GM11168 (cell line): ENCODE measurements at regions not wholly inside any gene's neighbourhood (a gene's known extent, or its start where the extent isn't known, plus 50 kb on each side); places are given as distances from the start of the nearest gene placed in this dataset.

ENCODE experiments used
- in situ Hi-C: fragments of 300-500 bp; cut with MboI; formaldehyde crosslinking; loops from one replicate; pipeline ENCODE4 v1.12.0; 2022; ENCODE audit warnings: low sequenced_read_pairs; ENCODE audit not compliant: unreplicated experiment

DNA sequence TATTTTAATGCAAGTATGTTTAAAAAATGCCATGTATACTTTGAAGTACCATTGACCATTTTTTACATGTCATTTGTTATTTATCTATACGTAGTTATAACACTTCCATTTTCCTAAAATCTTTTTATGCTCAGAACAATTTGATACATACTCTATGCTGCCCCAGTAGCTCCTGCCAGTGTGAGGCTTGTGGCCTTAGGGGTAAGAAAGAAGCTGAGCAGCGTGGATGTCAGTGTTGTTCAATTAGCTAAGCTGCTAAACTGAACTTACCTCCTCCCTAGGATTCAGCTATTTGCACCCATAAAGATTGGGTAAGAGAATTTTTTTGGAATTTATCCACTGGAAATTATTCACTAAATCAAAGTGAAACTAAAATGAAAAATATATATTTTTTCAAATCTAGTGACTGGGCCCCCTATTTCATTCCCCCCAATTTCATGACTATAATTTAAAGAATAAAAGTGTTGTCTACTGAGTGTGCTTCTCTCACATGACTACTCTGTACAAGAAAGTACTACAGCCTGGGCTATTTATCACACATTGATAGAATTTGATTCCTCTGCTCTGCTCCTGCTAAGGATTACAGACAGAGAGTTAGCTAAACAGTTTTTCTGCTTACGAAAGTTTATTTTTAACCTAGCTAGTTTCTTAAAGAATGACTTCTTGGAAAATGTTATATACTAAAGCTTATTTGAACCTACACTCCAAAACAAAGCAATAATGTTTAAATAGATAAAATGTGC, 1030.3 kb upstream of the ADGRL4 start:
- in situ Hi-C loops = no loop called here

DNA sequence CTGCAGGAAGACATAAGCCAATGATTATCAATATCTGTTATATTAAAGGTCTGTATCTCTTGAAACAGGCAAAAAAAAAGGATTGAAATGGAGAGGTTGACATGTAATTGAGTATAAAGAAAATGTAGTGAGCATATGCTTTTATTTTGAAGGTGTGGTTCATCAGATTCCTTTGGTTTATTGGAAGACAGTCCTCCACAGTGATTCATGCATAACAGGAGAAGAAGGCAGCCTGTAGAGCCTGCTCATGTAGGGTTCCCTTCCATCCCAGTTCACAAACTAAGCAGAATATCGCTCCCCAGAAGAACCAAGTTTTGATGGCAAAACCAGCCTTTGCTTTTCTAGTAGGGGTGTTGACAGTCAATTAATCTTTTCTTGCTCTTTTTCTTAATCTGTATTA, 1016.8 kb upstream of the ADGRL4 start:
- in situ Hi-C loops = no loop called here

DNA sequence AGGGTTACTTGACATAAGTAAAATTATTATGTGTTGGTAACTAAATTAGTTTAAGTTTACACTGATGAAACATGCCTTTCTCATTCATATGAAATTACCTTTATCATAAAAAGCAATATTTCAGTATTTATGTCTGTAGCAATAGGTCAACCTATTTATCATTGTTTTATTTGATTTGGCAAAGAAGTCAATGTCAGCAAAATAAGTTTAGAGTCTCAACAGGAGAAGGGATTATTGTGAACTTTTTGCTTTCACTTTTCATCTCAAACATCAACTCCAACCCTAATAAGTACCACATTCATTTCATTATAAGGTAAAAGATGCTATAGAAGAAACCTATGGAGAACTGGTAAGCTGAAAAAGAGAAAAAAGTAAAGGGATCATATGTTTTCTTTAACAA, 1015.4 kb upstream of the ADGRL4 start:
- in situ Hi-C loops = no loop called here

DNA sequence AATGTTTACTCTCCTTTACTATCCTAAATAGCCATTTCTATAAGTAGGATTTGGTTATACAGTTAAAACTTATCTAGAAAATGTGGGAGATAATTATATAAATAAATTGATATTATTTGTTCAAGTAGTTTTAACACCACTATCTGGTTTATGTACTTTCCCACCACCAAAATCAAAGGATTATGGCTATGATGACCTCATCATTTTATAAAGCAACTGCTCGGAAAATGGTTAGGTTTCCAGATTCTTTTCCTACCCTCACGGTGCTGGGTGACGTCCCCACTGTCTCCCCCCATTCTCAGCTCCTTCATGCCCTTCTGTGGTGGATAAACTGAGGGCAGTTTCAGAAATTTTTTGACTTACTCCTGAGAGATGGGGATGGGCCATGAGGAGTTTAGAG, 1011.8 kb upstream of the ADGRL4 start:
- in situ Hi-C loops = no loop called here

DNA sequence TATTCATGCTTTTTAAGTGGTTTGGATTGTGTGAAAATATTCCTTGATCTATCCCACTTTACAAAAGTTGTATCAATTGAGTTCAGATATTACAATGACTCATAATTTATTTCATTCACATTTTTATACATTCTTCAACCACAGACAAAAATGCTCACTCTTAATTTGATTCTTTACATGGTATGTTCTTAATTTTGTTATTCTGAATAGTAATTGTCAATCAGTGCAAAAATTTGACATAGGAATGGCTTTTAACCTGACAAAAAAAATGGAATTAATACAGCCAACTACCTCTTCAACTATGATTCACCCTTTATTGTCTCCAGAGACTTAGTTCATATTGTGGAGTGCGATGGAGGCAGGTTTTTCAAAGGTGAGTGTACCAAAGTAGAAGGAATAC, 1002.4 kb upstream of the ADGRL4 start:
- in situ Hi-C loops = no loop called here

DNA sequence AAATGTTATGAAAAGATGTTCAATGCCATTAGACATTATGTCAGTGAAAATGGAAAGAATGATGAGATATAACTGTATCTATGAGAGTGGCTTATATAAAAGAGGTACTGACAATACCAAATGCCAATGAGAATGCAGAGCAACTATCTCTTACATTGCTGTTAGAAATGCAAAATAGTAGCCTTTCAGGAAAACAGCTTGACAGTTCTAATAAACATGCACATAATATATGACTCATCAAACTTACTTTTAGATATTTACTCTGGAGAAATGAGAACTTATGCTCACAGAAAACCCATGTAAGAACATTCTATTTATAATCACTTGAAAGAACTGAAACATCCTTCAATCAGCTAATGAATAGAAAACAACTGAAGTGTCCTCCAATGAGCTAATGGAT, 996.7 kb upstream of the ADGRL4 start:
- in situ Hi-C loops = no loop called here

DNA sequence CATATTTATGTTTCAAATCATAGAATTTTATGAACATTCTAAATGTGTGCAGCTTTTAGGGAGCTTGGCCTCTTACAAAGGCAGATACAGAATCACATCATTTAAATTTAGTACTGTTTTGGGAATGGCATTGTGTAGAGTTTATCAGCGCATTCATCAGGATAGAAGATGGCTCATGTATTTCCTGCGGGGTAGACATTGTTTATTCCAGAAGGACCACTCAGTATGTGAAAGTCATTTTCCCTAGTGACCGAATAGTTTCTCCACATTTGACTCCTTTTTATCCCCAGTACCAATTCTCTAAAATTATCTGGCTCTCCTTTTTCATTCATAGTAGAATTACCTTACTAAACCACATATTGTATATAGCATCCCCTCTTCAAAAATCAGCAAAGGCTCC, 981.9 kb upstream of the ADGRL4 start:
- in situ Hi-C loops = no loop called here

DNA sequence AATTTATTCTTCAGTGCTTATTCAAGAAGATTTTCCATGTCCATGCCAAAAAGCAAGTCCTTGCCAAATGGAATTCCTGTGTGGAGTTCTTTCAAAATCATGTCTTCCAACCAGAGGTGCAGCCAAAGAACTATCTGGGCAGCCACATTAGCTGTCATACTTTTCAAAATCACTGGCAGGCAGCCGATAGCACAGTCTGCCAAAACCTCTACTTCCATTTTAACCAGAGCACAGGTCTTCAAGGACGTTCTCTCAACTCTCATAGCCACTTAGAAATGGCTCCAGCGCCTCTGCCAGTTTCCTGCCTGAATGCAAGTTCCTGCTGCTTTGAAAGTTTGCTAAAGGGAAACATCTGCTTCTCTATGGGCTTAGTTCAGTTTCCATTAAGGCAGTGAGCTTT, 975.7 kb upstream of the ADGRL4 start:
- in situ Hi-C loops = no loop called here

DNA sequence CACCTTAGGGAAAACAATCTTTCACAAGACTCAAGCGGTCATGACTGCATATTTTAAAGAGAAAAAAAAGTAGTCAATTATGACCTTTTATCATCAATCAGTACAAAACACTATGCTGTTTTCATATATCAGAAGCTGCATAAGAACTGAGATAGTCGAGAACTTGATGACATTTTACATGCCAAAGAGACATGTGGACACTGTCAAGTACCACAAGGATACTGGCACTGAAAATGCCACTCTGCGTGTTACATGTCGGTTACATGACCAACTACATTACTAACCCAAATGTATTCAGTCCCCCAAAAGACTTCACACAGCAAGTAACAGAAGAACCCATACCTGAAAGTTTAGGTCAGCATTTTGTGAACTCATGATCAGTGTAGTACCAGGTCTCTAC, 975.0 kb upstream of the ADGRL4 start:
- in situ Hi-C loops = no loop called here

DNA sequence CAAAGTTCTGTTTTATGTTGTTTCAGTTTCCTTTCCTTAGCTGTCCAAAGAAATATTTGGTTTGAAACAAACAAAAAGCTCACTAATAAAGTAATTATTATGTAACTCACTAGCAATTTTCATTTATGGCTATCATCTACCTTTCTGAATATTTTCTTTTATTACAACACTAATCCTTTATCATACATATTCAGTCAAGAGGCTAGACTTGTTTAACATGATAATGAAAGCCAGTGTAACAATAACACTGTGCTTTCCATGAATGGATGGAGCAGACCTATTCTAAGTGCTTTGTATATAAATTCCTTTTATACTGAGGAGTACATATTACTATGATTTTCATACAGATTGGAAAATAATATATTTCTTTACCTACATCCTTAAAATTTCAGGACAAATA, 972.8 kb upstream of the ADGRL4 start:
- in situ Hi-C loops = no loop called here

DNA sequence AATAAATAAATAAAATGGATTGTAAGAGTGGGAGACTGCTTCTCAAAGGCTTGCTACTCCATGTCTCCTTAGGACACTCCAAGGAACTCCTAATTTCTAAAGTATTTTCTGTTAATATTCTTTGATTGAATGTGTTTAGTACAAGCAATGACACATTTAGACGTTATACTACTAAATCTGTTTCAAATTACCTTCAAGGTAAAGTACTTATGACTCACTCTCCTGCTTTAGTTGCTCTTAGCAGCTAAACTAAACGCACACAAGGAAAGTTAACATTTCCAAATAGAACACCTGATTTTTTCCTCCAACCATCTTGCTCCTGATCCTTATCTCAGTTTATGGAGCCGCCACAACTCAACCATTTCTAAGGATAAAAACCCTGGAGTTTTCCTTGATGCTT, 969.8 kb upstream of the ADGRL4 start:
- in situ Hi-C loops = no loop called here

DNA sequence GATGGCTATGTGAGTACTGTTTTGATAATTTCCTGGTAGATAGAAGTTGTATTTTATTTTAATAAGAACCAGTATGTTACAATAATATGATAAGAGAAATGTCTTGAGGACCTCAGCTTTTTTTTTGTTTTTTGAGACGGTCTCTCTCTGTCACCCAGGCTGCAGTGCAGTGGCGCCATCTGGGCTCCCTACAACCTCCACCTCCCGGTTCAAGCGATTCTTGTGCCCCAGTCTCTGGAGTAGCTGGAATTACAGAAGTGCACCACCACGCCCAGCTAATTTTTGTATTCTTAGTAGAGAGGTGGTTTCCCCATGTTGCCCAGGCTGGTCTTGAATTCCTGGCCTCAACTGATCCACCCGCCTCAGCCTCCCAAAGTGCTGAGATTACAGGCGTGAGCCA, 968.1 kb upstream of the ADGRL4 start:
- in situ Hi-C loops = no loop called here

DNA sequence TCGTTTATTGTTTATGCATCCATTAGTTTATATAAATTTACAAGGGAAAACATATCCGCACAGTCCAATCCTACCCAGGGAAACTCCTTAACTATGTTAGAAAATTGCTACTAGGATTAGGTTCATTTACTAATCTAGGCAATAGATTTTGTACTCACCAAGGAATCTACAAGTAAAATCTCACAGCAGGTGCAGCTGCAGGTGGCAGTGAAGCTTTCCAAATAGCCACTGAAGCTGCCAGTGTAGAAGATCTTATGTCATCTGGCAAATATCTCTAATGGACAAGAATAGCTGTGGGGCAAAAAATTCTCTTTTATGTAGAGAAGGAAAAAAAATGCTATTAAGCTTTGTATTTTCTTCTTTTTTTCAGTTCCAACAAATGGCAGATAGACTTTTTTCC, 963.4 kb upstream of the ADGRL4 start:
- in situ Hi-C loops = no loop called here

DNA sequence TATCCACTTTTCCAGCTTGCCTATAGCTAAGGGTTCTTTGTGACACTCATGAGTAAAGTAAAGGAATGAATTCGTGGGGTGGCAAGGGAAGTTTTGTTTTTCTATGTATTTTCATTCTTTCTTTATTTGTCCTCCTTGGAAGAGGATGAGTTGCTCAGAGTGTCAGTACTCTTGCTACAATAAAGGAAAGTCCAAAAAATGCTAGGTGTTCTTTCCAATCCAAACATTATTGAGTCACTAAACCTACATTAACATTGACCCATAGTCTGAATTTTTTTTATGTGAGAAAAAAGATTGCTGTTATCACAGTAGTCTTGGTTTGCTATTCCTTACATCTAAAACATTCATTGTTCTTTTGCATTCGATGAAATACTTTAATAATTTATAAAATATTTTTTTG, 959.9 kb upstream of the ADGRL4 start:
- in situ Hi-C loops = no loop called here

DNA sequence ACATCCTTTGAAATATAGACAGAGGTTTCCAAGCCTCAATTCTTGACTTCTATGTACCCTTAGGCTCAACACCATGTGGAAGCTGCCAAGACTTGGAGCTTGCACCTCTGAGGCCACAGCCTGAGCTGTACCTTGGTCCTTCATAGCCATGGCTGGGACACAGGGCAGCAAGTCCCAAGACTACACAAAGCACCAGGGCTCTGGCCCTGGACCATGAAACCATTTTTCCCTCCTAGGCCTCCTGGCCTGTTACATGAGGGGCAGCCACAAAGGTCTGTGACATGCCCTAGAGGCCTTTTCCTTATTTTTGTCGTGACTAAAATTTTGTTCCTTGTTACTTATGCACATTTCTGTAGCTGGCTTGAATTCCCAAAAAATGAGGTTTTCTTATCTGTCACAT, 953.1 kb upstream of the ADGRL4 start:
- in situ Hi-C loops = no loop called here

DNA sequence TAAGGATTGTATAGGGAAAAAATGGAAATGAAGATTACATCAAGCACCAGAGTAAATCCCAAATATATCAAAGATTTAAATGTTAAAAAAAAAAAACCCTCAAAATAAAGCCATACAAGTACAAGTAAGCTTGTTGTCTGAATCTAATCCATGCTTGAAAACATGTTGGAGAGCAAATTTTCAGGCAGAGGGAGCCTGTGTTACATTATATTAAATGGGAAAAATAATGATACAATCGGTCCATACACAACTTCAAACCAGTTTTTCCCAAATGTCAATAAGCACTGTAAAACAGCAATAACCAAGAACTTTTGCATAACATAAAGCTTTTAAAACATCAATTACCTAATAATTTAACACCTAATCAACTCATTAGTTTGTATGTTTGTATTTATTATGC, 949.4 kb upstream of the ADGRL4 start:
- in situ Hi-C loops = no loop called here

DNA sequence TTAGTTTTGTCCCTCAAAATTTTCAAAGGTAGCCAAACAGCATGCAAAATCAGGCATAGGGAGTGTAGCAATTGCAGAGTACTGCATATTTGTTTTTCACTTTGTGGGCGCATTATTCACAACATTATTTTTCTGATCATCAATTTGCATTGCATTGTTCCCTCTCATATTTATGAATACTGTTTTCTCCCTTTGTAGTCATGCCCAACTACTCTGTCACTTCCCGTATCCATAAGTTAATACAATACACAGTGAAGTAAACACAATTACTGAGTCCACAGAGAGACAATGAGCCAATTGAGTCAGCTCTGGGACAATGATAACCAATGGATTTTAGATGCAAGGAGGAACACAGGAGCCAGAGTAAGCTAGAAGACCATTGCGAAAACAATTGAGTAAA, 944.0 kb upstream of the ADGRL4 start:
- in situ Hi-C loops = no loop called here

DNA sequence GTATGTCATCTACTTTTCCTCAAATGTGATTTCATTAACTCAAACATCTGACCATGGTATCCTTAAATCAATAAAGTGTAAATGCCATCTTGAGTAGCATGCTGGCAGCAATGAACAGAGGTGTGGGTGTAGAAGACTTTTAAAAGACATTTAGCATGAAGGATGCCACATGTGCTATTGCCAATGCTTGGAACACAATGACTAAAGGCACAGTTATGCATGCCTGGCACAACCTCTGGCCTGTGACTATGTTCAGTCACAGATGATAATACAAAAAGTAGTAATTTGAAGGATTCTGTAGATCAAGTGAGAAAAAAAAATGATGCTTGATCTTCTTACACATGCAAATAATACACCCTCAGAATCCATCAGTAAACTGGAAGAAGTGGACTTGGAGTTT, 938.9 kb upstream of the ADGRL4 start:
- in situ Hi-C loops = no loop called here

DNA sequence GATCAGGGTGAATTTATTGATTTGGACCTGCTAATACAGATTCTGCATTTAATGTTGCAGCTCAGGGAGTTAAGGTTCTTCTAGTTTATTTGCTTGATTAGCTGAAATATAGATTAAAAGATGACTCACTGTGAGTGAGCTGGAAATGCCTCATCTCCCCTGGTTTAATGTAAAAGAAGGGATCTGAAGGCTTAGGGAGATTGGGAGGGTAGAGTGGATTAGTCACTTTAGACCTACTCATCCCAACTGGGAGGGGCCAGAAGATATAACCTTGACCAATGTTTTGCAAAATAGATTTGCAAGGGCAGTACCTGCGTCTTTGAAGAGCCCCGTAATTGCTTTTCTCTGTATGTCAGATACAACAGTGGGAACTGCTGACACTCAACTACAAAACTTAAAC, 922.8 kb upstream of the ADGRL4 start:
- in situ Hi-C loops = no loop called here

DNA sequence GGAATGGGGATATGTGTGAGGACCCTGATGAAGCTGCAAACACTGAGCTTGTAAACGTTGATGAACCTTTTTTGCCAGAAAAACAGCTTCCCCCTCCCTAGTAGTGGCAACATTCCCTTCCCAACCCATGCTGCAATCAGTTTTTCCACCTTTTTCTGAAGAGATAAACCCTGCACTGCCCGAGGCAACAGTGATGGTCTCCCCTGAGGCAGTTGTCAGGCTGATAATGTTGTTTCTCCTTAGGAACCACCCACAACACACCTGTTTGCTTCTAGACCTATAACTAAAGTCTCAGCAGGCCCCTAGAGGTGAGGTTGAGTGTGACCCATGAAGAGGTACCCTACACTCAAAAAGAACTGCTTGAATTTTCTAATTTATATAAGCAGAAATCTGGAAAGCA, 922.4 kb upstream of the ADGRL4 start:
- in situ Hi-C loops = no loop called here

DNA sequence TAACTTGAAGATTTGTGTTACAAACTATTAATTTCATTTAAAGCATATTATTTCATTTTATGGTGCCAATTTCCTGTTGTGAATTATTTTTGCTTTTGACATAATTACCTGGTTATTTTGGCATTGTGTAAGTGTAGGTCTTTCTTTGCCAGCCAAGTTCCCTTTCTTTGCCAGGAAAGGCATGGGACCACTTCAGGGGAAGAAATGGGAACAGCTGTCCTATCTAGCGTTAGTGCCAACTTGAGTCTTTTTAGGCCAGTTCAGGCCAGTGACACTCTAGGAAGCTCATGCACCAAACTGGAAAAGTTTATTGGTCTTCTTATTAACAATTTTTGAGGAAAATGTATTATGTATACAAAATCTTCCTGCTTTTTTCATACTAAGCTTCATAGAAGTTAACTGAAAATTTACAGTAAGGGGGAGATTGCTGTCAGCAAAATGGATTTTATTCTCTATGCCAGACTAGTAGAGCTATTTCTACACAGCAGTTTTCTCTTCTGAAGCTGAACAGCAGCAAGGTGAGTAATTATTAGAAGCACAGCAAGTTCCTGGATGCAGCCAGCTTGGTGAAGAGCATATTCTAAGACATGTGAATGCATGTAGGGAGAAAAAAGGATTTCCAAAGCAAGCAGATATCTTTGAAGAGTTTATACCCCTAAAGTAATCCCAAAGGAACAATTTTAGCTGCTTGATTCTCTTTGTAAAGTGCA, 914.6 kb upstream of the ADGRL4 start:
- in situ Hi-C loops = no loop called here

DNA sequence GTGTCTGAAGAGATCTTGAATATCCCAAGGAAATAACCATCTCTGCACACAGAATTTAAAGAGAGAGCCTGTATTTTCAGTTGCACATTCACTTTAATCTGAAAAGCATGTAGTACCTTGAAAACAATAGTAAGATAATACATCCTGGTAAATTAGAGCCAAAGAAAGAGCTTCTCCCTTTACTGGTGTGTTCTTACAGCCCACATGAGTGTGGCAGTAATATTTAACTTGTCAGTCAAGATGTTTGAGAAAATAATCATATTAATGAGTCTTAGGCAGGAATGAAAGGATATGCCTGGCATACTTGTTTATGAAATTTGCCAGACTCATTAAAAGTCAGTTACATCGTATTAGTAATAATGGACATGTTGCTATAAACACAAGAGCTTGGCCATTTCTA, 908.4 kb upstream of the ADGRL4 start:
- in situ Hi-C loops = no loop called here
